Neuron (in vitro differentiated cells): ENCODE measurements at regions not wholly inside any gene's neighbourhood (a gene's known extent, or its start where the extent isn't known, plus 50 kb on each side); places are given as distances from the start of the nearest gene placed in this dataset.
A peak's percentile ranks its signal among the peaks of the same experiment; 100 is the strongest.

ENCODE experiments used
- H2AFZ ChIP-seq: one replicate; pipeline ENCODE4 v1.6.1; 2013; ENCODE audit warnings: low read depth, mild to moderate bottlenecking, inconsistent platforms, low read length, moderate library complexity
- H3K27me3 ChIP-seq: one replicate; pipeline ENCODE4 v1.6.1; 2013; ENCODE audit warnings: low read length; ENCODE audit not compliant: insufficient read depth
- H3K36me3 ChIP-seq: one replicate; pipeline ENCODE4 v1.6.1; 2013; ENCODE audit warnings: low read length; ENCODE audit not compliant: insufficient read depth
- H3K4me1 ChIP-seq: one replicate; pipeline ENCODE4 v1.6.1; 2013; ENCODE audit warnings: low read length; ENCODE audit not compliant: insufficient read depth
- H3K4me3 ChIP-seq: 2 replicates; pipeline ENCODE4 v1.5.1; 2013; ENCODE audit warnings: mild to moderate bottlenecking, low read length, moderate library complexity
- H3K9me3 ChIP-seq: one replicate; pipeline ENCODE4 v1.6.1; 2013; ENCODE audit warnings: low read length

- H3K36me3 ChIP-seq: no peaks in the 10 kb centered on the region
- no peak overlapping the region for H2AFZ ChIP-seq
- no peaks in the 10 kb centered on the region for H3K27me3 ChIP-seq
- peaks cover 9% of the 10 kb centered on the region for H3K4me1 ChIP-seq
- H3K4me3 ChIP-seq: no peak overlapping the region
- no peaks in the 10 kb centered on the region for H3K9me3 ChIP-seq
Measured at GRCh38 chr12:19042221-19042620, 87.3 kb upstream of the PLEKHA5 start.

DNA sequence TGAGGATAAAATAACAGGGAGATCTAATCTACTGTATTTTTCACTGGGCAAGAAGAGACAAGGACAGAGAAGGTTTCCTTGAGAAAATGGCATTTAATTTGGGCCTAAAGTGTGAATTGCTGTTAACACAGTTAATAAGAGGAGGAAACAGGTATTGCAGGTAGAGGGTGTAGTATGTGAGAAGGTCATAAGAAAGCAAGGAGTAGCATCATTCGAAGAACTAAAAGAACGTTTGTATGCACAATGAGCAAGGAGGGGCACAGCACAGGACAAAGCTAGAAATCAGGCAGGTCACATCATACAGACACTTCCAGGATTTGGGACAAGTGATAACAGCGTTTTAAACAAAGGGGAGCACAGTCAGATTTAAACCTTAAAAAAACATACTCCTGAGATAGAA lies 85.1 kb upstream of the PLEKHA5 start:
- Histone ChIP-seq H3K4me1 (peaks cover 8% of the 10 kb centered on the region), H3K4me3 (no peak overlapping the region)

GRCh38 chr12:19044891-19045290 lies 84.6 kb upstream of the PLEKHA5 start:
- no peaks in the 10 kb centered on the region for H3K36me3 ChIP-seq
- no peaks in the 10 kb centered on the region for H3K27me3 ChIP-seq
- H2AFZ ChIP-seq: no peak overlapping the region
- H3K9me3 ChIP-seq: no peaks in the 10 kb centered on the region
- no peak overlapping the region for H3K4me3 ChIP-seq
- H3K4me1 ChIP-seq: peaks cover 5% of the 10 kb centered on the region

More for the DNA sequence above, 85.1 kb upstream of the PLEKHA5 start:
- H3K9me3 ChIP-seq: no peaks in the 10 kb centered on the region
- no peak overlapping the region for H2AFZ ChIP-seq
- no peaks in the 10 kb centered on the region for H3K36me3 ChIP-seq
- H3K27me3 ChIP-seq: no peaks in the 10 kb centered on the region

- Histone ChIP-seq H3K4me3 (no peak overlapping the region), H3K9me3 (no peaks in the 10 kb centered on the region), H2AFZ (no peak overlapping the region), H3K36me3 (no peaks in the 10 kb centered on the region), H3K27me3 (no peaks in the 10 kb centered on the region), H3K4me1 (peaks cover 2% of the 10 kb centered on the region)
Measured at GRCh38 chr12:19045426-19045825, 84.1 kb upstream of the PLEKHA5 start.

GRCh38 chr12:19048943-19049342 lies 80.6 kb upstream of the PLEKHA5 start:
- Histone ChIP-seq H3K4me3 (no peak overlapping the region), H3K9me3 (no peaks in the 10 kb centered on the region), H3K27me3 (no peaks in the 10 kb centered on the region), H3K36me3 (no peaks in the 10 kb centered on the region), H3K4me1 (peaks cover 2% of the 10 kb centered on the region), H2AFZ (no peak overlapping the region)

- no peaks in the 10 kb centered on the region for H3K9me3 ChIP-seq
- H3K4me1 ChIP-seq: no peaks in the 10 kb centered on the region
- H2AFZ ChIP-seq: no peak overlapping the region
- no peak overlapping the region for H3K4me3 ChIP-seq
- no peaks in the 10 kb centered on the region for H3K27me3 ChIP-seq
- H3K36me3 ChIP-seq: no peaks in the 10 kb centered on the region
Measured at GRCh38 chr12:19052689-19053088, 76.8 kb upstream of the PLEKHA5 start.

GRCh38 chr12:19053218-19053617 lies 76.3 kb upstream of the PLEKHA5 start:
- no peaks in the 10 kb centered on the region for H3K27me3 ChIP-seq
- no peaks in the 10 kb centered on the region for H3K4me1 ChIP-seq
- no peaks in the 10 kb centered on the region for H3K36me3 ChIP-seq
- H3K9me3 ChIP-seq: no peaks in the 10 kb centered on the region
- H2AFZ ChIP-seq: no peak overlapping the region
- no peak overlapping the region for H3K4me3 ChIP-seq

DNA sequence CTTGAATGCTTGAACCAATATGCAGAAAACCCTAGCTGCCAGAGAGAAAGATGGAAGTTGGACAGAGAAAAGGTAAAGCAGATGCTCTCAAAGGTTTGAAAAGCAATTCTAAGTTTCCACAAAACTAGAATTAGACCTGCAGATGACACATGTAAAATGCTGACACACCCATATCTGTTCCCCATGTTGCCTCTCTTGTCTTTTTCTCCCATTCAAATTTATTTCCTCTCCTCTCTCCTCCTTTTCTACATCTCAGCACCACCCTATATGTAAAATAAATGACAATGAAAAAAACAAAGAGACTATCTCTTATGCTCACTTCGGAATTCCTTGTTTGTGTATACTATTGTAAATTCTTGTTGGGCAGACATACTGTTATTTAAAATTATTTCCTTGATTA lies 75.5 kb upstream of the PLEKHA5 start:
- H3K9me3 ChIP-seq: no peaks in the 10 kb centered on the region
- no peaks in the 10 kb centered on the region for H3K27me3 ChIP-seq
- no peaks in the 10 kb centered on the region for H3K4me1 ChIP-seq
- no peak overlapping the region for H3K4me3 ChIP-seq
- H3K36me3 ChIP-seq: no peaks in the 10 kb centered on the region
- no peak overlapping the region for H2AFZ ChIP-seq

DNA sequence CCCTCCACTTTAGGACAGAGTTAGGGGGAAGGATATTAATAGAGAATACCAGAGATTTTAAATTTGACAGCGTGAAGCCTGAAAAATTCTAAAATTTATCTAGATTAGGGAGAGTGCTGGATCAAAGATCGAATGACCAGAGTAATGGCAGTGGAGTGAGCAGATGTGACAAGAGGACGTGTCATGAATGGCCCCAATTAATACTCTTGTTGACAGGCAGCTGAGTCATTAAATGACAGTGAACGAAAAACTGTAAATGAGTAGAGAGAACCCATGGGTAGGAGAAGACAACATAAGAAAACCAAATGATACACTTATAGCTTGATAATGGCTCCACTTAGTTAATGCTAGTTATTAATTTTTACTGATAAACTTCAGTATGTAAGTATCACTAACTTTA lies 73.9 kb upstream of the PLEKHA5 start:
- Histone ChIP-seq H3K4me1 (no peaks in the 10 kb centered on the region), H3K9me3 (no peaks in the 10 kb centered on the region), H2AFZ (no peak overlapping the region), H3K27me3 (no peaks in the 10 kb centered on the region), H3K4me3 (no peak overlapping the region), H3K36me3 (no peaks in the 10 kb centered on the region)

DNA sequence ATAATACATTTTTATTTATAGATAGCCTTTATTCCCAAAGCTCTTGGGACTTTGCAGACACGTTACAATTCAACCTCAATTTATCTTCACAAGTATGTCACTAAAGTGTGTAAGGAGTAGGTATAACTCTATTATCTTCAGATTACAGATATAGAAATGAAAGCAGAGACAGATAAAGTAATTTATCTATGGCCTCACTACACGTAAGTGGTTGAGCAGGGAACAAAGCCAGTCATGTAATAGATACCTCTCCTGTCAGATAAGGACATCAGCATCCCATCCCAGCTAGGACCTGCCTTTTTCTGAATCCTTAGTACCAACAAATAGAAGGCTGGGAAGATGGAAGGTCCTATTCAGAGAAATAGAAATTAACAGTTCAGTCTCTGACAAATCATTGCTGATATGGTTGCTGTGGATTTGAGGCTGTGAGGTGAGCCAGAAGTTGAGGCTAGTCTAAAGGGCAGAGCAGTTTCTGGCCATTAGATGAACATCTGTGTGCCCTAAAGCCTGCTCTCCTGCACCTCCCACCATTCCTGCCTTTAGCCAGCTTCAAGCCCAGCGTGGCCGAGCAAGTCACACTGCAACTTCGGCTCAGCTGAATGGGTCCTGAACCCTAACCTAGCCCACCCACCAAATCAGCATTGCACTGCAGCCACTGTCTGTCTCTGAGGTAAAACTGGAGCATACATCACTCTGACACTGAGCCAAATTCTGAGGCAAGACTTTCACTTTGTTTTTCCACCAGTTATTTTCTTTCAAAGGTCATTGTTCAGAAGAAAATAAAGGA lies 71.1 kb upstream of the PLEKHA5 start:
- Histone ChIP-seq H3K27me3 (no peaks in the 10 kb centered on the region), H3K36me3 (no peaks in the 10 kb centered on the region), H3K4me3 (no peak overlapping the region)

DNA sequence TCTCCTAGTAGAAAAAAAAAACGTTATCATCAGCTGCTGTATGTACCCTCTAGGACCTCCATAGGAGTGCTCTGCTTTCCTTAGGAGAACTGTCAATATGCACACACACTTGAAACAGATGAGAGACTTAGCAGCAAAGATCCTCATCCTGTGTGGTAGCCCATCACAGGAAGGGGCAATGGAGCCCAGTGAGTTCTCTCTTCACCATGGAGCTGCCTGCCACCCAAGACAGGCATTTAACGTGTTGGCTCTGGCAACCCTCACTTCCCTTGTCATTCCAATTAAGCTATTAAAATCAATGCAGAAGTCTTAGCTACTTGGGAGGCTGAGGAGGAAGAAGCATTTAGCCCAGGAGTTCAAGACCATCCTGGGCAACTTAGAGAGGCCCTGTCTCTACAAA lies 64.8 kb upstream of the PLEKHA5 start:
- no peak overlapping the region for H3K4me3 ChIP-seq
- H3K27me3 ChIP-seq: no peaks in the 10 kb centered on the region
- no peak overlapping the region for H2AFZ ChIP-seq
- H3K9me3 ChIP-seq: no peaks in the 10 kb centered on the region
- H3K36me3 ChIP-seq: no peaks in the 10 kb centered on the region
- peaks cover 16% of the 10 kb centered on the region for H3K4me1 ChIP-seq

More for the DNA sequence above, 71.1 kb upstream of the PLEKHA5 start:
- no peaks in the 10 kb centered on the region for H3K4me1 ChIP-seq
- no peaks in the 10 kb centered on the region for H3K9me3 ChIP-seq
- H2AFZ ChIP-seq: no peak overlapping the region

- H3K27me3 ChIP-seq: no peaks in the 10 kb centered on the region
- H3K4me3 ChIP-seq: no peak overlapping the region
- no peaks in the 10 kb centered on the region for H3K9me3 ChIP-seq
- H3K36me3 ChIP-seq: no peaks in the 10 kb centered on the region
- no peak overlapping the region for H2AFZ ChIP-seq
- H3K4me1 ChIP-seq: peaks cover 16% of the 10 kb centered on the region
Measured at GRCh38 chr12:19065223-19065622, 64.3 kb upstream of the PLEKHA5 start.

- Histone ChIP-seq H3K4me1 (peaks cover 16% of the 10 kb centered on the region), H3K27me3 (no peaks in the 10 kb centered on the region), H3K36me3 (no peaks in the 10 kb centered on the region), H3K4me3 (no peak overlapping the region), H2AFZ (peak overlapping the region; percentile 31), H3K9me3 (no peaks in the 10 kb centered on the region)
Measured at GRCh38 chr12:19065871-19066270, 63.7 kb upstream of the PLEKHA5 start.

- Histone ChIP-seq H3K36me3 (no peaks in the 10 kb centered on the region), H3K4me1 (peaks cover 16% of the 10 kb centered on the region), H3K9me3 (no peaks in the 10 kb centered on the region), H3K27me3 (no peaks in the 10 kb centered on the region), H3K4me3 (no peak overlapping the region), H2AFZ (peak overlapping the region; percentile 31)
Measured at GRCh38 chr12:19066475-19067001, 63.0 kb upstream of the PLEKHA5 start.
